WTC11 (cell line): ENCODE measurements at regions not wholly inside any gene's neighbourhood (a gene's known extent, or its start where the extent isn't known, plus 50 kb on each side); places are given as distances from the start of the nearest gene placed in this dataset.

Source experiments
- ATAC-seq: fragments of 200-7000 bp; cut with Tn5 transposase; 2 replicates; pipeline ENCODE4 v1.10.0; 2021; ENCODE audit warnings: mild to moderate bottlenecking, moderate library complexity
- CTCF ChIA-PET: fragments of 300-600 bp; sonication (Branson Sonifier 250); formaldehyde crosslinking; loops from one replicate; lab custom pipeline; 2021; ENCODE audit warnings: antibody characterized with exemption; lab: Charles Lee
- POLR2A ChIA-PET: fragments of 350-600 bp; sonication (Branson Sonifier 250); formaldehyde crosslinking; loops from one replicate; lab custom pipeline; 2021; ENCODE audit warnings: antibody characterized with exemption; lab: Charles Lee
- DNase-seq: peaks from one replicate; pipeline ENCODE4 v3.0.0; 2021; ENCODE audit warnings: low spot score
- H3K27ac Mint-ChIP-seq: 2 replicates; pipeline ENCODE4 v1.8.0; 2021; ENCODE audit warnings: mixed read lengths
- H3K27me3 Mint-ChIP-seq: 2 replicates; pipeline ENCODE4 v1.8.0; 2021; ENCODE audit warnings: low read depth, mild to moderate bottlenecking, moderate library complexity, mixed read lengths
- H3K36me3 Mint-ChIP-seq: 2 replicates; pipeline ENCODE4 v1.8.0; 2021; ENCODE audit warnings: mixed read lengths
- H3K4me1 Mint-ChIP-seq: 2 replicates; pipeline ENCODE4 v1.8.0; 2022; ENCODE audit warnings: mixed read lengths
- H3K4me3 Mint-ChIP-seq: 2 replicates; pipeline ENCODE4 v1.8.0; 2021; ENCODE audit warnings: mild to moderate bottlenecking, moderate library complexity, mixed read lengths
- H3K9me3 Mint-ChIP-seq: 2 replicates; pipeline ENCODE4 v1.8.0; 2021; ENCODE audit warnings: mixed read lengths
- FOXJ3 ChIP-seq: sonication (generic); formaldehyde crosslinking; IDR thresholded peaks from 2 replicates; pipeline ENCODE4 v1.9.0; 2021; ENCODE audit warnings: missing genetic modification reagents, mild to moderate bottlenecking, borderline replicate concordance
- GABPB1 ChIP-seq: sonication (generic); formaldehyde crosslinking; IDR thresholded peaks from 2 replicates; pipeline ENCODE4 v1.8.1; 2023; ENCODE audit warnings: mild to moderate bottlenecking, missing genetic modification reagents
- NFATC4 ChIP-seq: fragments of 250-450 bp; sonication (Bioruptor Pico); IDR thresholded peaks from 2 replicates; pipeline ENCODE4 v1.9.0; 2021; ENCODE audit warnings: mild to moderate bottlenecking
- SP1 ChIP-seq: sonication (generic); formaldehyde crosslinking; conservative IDR thresholded peaks from 2 replicates; pipeline ENCODE4 v1.8.1; 2022; ENCODE audit warnings: missing genetic modification reagents
- TCF7 ChIP-seq: sonication (generic); formaldehyde crosslinking; IDR thresholded peaks from 2 replicates; pipeline ENCODE4 v1.8.0; 2022; ENCODE audit warnings: mild to moderate bottlenecking, low read depth, missing genetic modification reagents, moderate library complexity
- ZNF138 ChIP-seq: sonication (generic); formaldehyde crosslinking; conservative IDR thresholded peaks from 2 replicates; pipeline ENCODE4 v1.8.1; 2022; ENCODE audit warnings: mild to moderate bottlenecking, moderate library complexity, missing genetic modification reagents
- ZNF232 ChIP-seq: sonication (generic); formaldehyde crosslinking; IDR thresholded peaks from 2 replicates; pipeline ENCODE4 v1.8.0; 2022; ENCODE audit warnings: mild to moderate bottlenecking, missing genetic modification reagents
- ZNF263 ChIP-seq: sonication (generic); formaldehyde crosslinking; IDR thresholded peaks from 2 replicates; pipeline ENCODE4 v1.8.1; 2022; ENCODE audit warnings: low read depth, mild to moderate bottlenecking, moderate library complexity, missing genetic modification reagents
- ZNF423 ChIP-seq: fragments of 250-450 bp; sonication (Bioruptor Pico); IDR thresholded peaks from 2 replicates; pipeline ENCODE4 v2.1.2; 2022; ENCODE audit warnings: mild to moderate bottlenecking, moderate library complexity
- TF ChIP-seq, protein P1 (sequence below): sonication (generic); formaldehyde crosslinking; IDR thresholded peaks from 2 replicates; pipeline ENCODE4 v1.8.1; 2022; ENCODE audit warnings: mild to moderate bottlenecking, missing genetic modification reagents, moderate library complexity, borderline replicate concordance
- TF ChIP-seq, protein P2 (sequence below): sonication (generic); formaldehyde crosslinking; IDR thresholded peaks from 2 replicates; pipeline ENCODE4 v1.8.1; 2022; ENCODE audit warnings: mild to moderate bottlenecking, moderate library complexity, missing genetic modification reagents
- TF ChIP-seq, protein P3 (sequence below): sonication (generic); formaldehyde crosslinking; IDR thresholded peaks from 2 replicates; pipeline ENCODE4 v1.8.1; 2022; ENCODE audit warnings: low read depth, missing genetic modification reagents, borderline replicate concordance
- TF ChIP-seq, protein P4 (sequence below): sonication (generic); formaldehyde crosslinking; IDR thresholded peaks from 2 replicates; pipeline ENCODE4 v1.8.0; 2023; ENCODE audit warnings: missing genetic modification reagents, mild to moderate bottlenecking, borderline replicate concordance
- TF ChIP-seq, protein P5 (sequence below): fragments of 250-450 bp; sonication (Bioruptor Pico); IDR thresholded peaks from 2 replicates; pipeline ENCODE4 v1.9.0; 2021; ENCODE audit warnings: mild to moderate bottlenecking

DNA sequence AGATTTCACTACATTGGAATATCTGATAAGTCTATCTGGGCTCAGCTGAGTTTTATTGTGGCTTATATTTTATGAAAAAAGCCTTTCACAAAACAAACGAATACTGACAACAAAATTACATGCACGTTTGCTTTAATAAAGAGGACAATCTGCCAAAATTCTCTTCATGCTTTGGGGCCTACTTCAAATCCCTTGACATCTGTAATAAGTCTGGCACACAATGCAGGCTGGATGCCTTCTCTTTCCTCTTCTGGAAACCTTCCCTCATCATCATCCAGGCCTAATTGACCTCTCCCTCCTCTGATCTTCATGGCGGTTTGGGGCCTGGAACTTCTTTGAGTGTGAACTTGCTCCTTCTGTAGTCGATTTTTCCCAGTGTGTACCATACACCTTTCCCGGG, 70.3 kb downstream of the MAP10 start:
- POLR2A ChIA-PET: no interaction called here
- ATAC-seq (no peak), DNase-seq (no peak)
- no peak overlapping the region for H3K27ac Mint-ChIP-seq
- H3K9me3 Mint-ChIP-seq: no peaks in the 10 kb centered on the region
- no peaks in the 10 kb centered on the region for H3K27me3 Mint-ChIP-seq
- TF ChIP-seq ZNF263 (CRISPR knock-in tag): no peak
- TF ChIP-seq SP1 (CRISPR knock-in tag): no peak
- no peaks in the 10 kb centered on the region for H3K36me3 Mint-ChIP-seq
- CTCF ChIA-PET: no interaction called here
- peaks cover 2% of the 10 kb centered on the region; the same call in 1 of the 2 replicates for H3K4me1 Mint-ChIP-seq
- no peak overlapping the region for H3K4me3 Mint-ChIP-seq

DNA sequence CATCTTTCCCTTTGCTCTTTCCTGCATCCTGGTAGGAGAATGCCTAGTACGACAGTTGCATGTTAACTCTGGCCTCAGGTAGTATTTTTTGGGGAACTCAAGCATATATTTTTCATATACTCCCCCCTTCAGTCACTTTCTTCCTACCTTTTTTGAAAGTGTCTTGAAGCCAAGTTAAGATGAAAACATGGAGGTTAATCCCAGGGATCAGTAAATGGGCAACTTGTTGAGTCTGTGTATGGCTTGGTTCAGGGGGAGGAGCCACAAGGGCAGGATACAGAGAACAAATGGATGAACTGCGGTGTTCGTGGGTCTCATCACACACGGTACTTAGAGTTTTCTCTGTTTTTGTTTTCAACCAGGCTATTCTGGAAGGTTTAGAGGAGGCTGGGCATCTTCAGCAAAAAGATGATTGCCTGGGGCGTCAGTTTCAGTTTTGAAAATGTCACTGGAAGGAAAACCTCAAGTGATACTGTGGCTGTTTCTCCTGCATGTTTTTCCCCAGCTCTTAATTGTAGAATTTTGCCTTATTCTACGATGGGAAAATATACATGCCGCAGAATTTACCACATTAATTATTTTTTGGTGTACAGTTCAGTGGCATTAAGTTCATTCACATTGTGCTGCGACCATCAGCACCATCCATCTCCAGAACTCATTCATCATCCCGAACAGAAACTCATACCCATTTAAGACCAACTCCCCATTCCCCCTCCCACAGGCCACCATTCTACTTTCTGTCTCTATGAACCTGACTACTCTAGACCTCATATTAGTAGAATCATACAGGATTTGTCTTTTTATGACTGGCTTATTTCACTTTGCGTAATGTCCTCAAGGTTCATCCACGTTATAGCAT, 71.5 kb downstream of the MAP10 start:
- Mint-ChIP-seq H3K27ac (no peak overlapping the region), H3K4me1 (peaks cover 2% of the 10 kb centered on the region; the same call in 1 of the 2 replicates), H3K27me3 (no peaks in the 10 kb centered on the region), H3K4me3 (no peak overlapping the region), H3K9me3 (no peaks in the 10 kb centered on the region), H3K36me3 (no peaks in the 10 kb centered on the region)
- TF ChIP-seq TCF7 (CRISPR knock-in tag) (no peak), GABPB1 (CRISPR knock-in tag) (no peak), NFATC4 (CRISPR knock-in tag) (no peak), SP1 (CRISPR knock-in tag) (no peak), ZNF138 (CRISPR knock-in tag) (no peak), FOXJ3 (CRISPR knock-in tag) (no peak)
- TF ChIP-seq, protein P1, sequence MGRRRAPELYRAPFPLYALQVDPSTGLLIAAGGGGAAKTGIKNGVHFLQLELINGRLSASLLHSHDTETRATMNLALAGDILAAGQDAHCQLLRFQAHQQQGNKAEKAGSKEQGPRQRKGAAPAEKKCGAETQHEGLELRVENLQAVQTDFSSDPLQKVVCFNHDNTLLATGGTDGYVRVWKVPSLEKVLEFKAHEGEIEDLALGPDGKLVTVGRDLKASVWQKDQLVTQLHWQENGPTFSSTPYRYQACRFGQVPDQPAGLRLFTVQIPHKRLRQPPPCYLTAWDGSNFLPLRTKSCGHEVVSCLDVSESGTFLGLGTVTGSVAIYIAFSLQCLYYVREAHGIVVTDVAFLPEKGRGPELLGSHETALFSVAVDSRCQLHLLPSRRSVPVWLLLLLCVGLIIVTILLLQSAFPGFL (CRISPR knock-in tag): no peak
- TF ChIP-seq, protein P2, sequence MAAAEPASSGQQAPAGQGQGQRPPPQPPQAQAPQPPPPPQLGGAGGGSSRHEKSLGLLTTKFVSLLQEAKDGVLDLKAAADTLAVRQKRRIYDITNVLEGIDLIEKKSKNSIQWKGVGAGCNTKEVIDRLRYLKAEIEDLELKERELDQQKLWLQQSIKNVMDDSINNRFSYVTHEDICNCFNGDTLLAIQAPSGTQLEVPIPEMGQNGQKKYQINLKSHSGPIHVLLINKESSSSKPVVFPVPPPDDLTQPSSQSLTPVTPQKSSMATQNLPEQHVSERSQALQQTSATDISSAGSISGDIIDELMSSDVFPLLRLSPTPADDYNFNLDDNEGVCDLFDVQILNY: no peak
- ATAC-seq: no peak
- DNase-seq: no peak
- ChIA-PET CTCF (interaction anchor here (2.3 kb wide), 1 partner anchor 23 kb away, joined by 6 read pairs; no protein-coding TSS in a partner anchor), POLR2A (no interaction called here)

DNA sequence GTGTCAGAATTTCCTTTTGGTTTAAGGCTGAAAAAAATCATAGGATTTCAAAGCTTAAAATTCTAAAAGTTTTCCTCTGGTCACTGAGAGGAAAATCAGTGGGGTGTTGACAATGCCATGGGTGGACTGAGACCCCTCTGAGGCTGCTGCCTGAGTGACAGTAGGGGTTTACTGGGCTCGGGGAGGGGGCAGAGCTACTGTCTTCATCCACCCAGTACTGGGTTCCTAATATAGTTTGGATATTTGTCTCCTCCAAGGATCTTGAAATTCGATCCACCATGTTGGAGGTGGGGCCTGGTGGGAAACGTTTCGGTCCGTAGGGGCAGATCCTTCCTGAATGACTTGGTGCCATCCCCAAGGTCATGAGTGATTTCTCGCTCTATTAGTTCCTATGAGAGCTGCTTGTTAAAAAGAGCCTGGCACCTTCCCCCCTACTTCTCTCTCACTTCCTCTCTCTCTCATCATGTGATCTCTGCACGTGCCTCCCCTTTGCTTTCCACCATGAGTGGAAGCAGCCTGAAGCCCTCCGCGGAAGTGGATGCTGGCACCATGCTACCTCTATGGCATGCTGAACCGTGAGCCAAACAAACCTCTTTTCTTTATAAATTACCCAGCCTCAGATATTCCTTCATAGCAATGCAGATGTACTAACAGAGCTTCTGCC, 72.3 kb downstream of the MAP10 start:
- ChIA-PET CTCF (interaction anchor here (2.3 kb wide), 1 partner anchor 22 kb away, joined by 6 read pairs; no protein-coding TSS in a partner anchor), POLR2A (no interaction called here)
- TF ChIP-seq ZNF423 (CRISPR knock-in tag) (no peak), ZNF232 (no peak)
- TF ChIP-seq, protein P3, sequence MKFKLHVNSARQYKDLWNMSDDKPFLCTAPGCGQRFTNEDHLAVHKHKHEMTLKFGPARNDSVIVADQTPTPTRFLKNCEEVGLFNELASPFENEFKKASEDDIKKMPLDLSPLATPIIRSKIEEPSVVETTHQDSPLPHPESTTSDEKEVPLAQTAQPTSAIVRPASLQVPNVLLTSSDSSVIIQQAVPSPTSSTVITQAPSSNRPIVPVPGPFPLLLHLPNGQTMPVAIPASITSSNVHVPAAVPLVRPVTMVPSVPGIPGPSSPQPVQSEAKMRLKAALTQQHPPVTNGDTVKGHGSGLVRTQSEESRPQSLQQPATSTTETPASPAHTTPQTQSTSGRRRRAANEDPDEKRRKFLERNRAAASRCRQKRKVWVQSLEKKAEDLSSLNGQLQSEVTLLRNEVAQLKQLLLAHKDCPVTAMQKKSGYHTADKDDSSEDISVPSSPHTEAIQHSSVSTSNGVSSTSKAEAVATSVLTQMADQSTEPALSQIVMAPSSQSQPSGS (CRISPR knock-in tag): no peak
- TF ChIP-seq, protein P4, sequence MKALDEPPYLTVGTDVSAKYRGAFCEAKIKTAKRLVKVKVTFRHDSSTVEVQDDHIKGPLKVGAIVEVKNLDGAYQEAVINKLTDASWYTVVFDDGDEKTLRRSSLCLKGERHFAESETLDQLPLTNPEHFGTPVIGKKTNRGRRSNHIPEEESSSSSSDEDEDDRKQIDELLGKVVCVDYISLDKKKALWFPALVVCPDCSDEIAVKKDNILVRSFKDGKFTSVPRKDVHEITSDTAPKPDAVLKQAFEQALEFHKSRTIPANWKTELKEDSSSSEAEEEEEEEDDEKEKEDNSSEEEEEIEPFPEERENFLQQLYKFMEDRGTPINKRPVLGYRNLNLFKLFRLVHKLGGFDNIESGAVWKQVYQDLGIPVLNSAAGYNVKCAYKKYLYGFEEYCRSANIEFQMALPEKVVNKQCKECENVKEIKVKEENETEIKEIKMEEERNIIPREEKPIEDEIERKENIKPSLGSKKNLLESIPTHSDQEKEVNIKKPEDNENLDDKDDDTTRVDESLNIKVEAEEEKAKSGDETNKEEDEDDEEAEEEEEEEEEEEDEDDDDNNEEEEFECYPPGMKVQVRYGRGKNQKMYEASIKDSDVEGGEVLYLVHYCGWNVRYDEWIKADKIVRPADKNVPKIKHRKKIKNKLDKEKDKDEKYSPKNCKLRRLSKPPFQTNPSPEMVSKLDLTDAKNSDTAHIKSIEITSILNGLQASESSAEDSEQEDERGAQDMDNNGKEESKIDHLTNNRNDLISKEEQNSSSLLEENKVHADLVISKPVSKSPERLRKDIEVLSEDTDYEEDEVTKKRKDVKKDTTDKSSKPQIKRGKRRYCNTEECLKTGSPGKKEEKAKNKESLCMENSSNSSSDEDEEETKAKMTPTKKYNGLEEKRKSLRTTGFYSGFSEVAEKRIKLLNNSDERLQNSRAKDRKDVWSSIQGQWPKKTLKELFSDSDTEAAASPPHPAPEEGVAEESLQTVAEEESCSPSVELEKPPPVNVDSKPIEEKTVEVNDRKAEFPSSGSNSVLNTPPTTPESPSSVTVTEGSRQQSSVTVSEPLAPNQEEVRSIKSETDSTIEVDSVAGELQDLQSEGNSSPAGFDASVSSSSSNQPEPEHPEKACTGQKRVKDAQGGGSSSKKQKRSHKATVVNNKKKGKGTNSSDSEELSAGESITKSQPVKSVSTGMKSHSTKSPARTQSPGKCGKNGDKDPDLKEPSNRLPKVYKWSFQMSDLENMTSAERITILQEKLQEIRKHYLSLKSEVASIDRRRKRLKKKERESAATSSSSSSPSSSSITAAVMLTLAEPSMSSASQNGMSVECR: no peak
- TF ChIP-seq, protein P5, sequence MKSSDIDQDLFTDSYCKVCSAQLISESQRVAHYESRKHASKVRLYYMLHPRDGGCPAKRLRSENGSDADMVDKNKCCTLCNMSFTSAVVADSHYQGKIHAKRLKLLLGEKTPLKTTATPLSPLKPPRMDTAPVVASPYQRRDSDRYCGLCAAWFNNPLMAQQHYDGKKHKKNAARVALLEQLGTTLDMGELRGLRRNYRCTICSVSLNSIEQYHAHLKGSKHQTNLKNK (CRISPR knock-in tag): no peak
- no peak overlapping the region for H3K27ac Mint-ChIP-seq
- DNase-seq: no peak
- no peak for ATAC-seq
- no peak overlapping the region for H3K4me3 Mint-ChIP-seq
- no peaks in the 10 kb centered on the region for H3K27me3 Mint-ChIP-seq
- H3K9me3 Mint-ChIP-seq: no peaks in the 10 kb centered on the region
- no peaks in the 10 kb centered on the region for H3K36me3 Mint-ChIP-seq
- peaks cover 2% of the 10 kb centered on the region; the same call in 1 of the 2 replicates for H3K4me1 Mint-ChIP-seq
